ENCODE measurements at regions not wholly inside any gene's neighbourhood (a gene's known extent, or its start where the extent isn't known, plus 50 kb on each side); places are given as distances from the start of the nearest gene placed in this dataset.

DNA sequence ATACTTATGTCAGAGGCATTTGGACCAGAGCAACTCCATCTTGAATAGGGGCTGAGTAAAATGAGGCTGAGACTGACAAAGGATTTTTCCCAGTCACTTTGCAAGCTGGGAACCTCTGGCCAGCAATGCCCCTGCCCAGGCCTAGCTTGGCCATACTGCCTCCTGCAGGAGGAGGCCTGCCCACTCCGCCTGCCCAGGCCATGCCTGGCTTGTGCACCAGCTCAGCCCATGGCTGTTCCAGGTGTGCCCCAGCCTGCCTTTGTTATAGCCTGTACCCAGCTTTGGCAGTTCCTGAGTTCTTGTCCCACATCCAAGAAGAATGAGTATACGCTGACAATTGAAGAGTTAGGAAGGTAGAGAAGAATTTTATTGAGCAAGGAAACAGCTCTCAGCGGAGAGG lies 176.1 kb downstream of the AASDH start:
- CTCF ChIA-PET, result no interaction called here
- FAIRE-seq (no peak), DNase-seq (ENCODE audit: low read depth in 1 of 2, low spot score in 1 of 2) (no peak), ATAC-seq (no peak)
- no peak overlapping the region for H3K27ac ChIP-seq
- no peaks in the 10 kb centered on the region for H3K9me3 ChIP-seq
- H3K4me3 ChIP-seq, result no peak overlapping the region
- H3K4me1 ChIP-seq, result 0 out of 3 replicates have a peak, but pooled peaks cover 5% of the 10 kb centered on the region
- 76% methylated on average over 2 of the region's 3 CpGs for WGBS (ENCODE audit: missing lambda C conversion rate)
- POLR2A ChIA-PET, result no interaction called here
- no peak overlapping the region for H3K4me2 ChIP-seq
- TF ChIP-seq RAD21 (conservative IDR thresholded peaks at IDR 0.05 in 1 of 2, IDR thresholded peaks at IDR 0.05 in 1 of 2), result no peak
- no peak for TF ChIP-seq FOXS1 (CRISPR knock-in tag; IDR thresholded peaks at IDR 0.05)
- TF ChIP-seq, protein P1, sequence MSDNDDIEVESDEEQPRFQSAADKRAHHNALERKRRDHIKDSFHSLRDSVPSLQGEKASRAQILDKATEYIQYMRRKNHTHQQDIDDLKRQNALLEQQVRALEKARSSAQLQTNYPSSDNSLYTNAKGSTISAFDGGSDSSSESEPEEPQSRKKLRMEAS (IDR thresholded peaks at IDR 0.05), result no peak
- no peak for TF ChIP-seq BCL3 (IDR thresholded peaks at IDR 0.05)
- no peak for TF ChIP-seq HES2 (IDR thresholded peaks at IDR 0.05)
- TF ChIP-seq CBX2 (IDR thresholded peaks at IDR 0.05; ENCODE audit: borderline replicate concordance, low read depth), result no peak
- TF ChIP-seq E2F6 (IDR thresholded peaks at IDR 0.05; ENCODE audit: borderline replicate concordance, low read depth), result no peak
- no peak for TF ChIP-seq ZC3H11A (IDR thresholded peaks at IDR 0.05)
- TF ChIP-seq NR3C1 (IDR thresholded peaks at IDR 0.05), result no peak
- TF ChIP-seq HOXA7 (CRISPR knock-in tag; IDR thresholded peaks at IDR 0.05), result no peak
- no peak for TF ChIP-seq NPAS2 (CRISPR knock-in tag; IDR thresholded peaks at IDR 0.05; ENCODE audit: borderline replicate concordance)
- no peak for TF ChIP-seq ZSCAN20 (CRISPR knock-in tag; IDR thresholded peaks at IDR 0.05)

GRCh38 chr4:56210397-56210796 lies 176.9 kb downstream of the AASDH start:
- POLR2A ChIA-PET, result no interaction called here
- no peak overlapping the region for H3K4me3 ChIP-seq
- whole genome bisulfite sequencing (ENCODE audit: missing lambda C conversion rate), result 0% methylated on average over 1 of the region's 1 CpG
- H3K9me3 ChIP-seq, result no peaks in the 10 kb centered on the region
- ATAC-seq, result no peak
- no peak for FAIRE-seq
- H3K4me2 ChIP-seq, result no peak overlapping the region
- no peak overlapping the region for H3K27ac ChIP-seq
- H3K4me1 ChIP-seq, result no peaks in the 10 kb centered on the region
- no peak for DNase-seq (ENCODE audit: low read depth in 1 of 2, low spot score in 1 of 2)
- CTCF ChIA-PET, result no interaction called here
- no peak for TF ChIP-seq BHLHE40 (IDR thresholded peaks at IDR 0.05; ENCODE audit: low read depth, low read length)
- no peak for TF ChIP-seq CHD4 (IDR thresholded peaks at IDR 0.05; ENCODE audit: borderline replicate concordance)
- TF ChIP-seq FOSL2 (IDR thresholded peaks at IDR 0.05), result no peak
- TF ChIP-seq FOSL2 (CRISPR knock-in tag; IDR thresholded peaks at IDR 0.05), result no peak
- no peak for TF ChIP-seq GATA3 (IDR thresholded peaks at IDR 0.05; ENCODE audit: borderline replicate concordance)
- no peak for TF ChIP-seq HMGXB4 (CRISPR knock-in tag; IDR thresholded peaks at IDR 0.05; ENCODE audit: borderline replicate concordance)
- no peak for TF ChIP-seq ATOH8 (CRISPR knock-in tag; IDR thresholded peaks at IDR 0.05; ENCODE audit: low read depth)
- TF ChIP-seq, protein P2, sequence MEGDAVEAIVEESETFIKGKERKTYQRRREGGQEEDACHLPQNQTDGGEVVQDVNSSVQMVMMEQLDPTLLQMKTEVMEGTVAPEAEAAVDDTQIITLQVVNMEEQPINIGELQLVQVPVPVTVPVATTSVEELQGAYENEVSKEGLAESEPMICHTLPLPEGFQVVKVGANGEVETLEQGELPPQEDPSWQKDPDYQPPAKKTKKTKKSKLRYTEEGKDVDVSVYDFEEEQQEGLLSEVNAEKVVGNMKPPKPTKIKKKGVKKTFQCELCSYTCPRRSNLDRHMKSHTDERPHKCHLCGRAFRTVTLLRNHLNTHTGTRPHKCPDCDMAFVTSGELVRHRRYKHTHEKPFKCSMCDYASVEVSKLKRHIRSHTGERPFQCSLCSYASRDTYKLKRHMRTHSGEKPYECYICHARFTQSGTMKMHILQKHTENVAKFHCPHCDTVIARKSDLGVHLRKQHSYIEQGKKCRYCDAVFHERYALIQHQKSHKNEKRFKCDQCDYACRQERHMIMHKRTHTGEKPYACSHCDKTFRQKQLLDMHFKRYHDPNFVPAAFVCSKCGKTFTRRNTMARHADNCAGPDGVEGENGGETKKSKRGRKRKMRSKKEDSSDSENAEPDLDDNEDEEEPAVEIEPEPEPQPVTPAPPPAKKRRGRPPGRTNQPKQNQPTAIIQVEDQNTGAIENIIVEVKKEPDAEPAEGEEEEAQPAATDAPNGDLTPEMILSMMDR (IDR thresholded peaks at IDR 0.05), result no peak
- no peak for TF ChIP-seq NPAS2 (CRISPR knock-in tag; IDR thresholded peaks at IDR 0.05; ENCODE audit: borderline replicate concordance)
- TF ChIP-seq POLR2AphosphoS2 (conservative IDR thresholded peaks at IDR 0.05; ENCODE audit: low read length), result no peak
- TF ChIP-seq ELK1 (IDR thresholded peaks at IDR 0.05; ENCODE audit: low read depth, low read length), result no peak
- TF ChIP-seq CBX8 (IDR thresholded peaks at IDR 0.05), result no peak
- no peak for TF ChIP-seq TP53 (CRISPR knock-in tag; IDR thresholded peaks at IDR 0.05)
- no peak for TF ChIP-seq ZNF302 (CRISPR knock-in tag; IDR thresholded peaks at IDR 0.05)
- TF ChIP-seq NFE2L2 (conservative IDR thresholded peaks at IDR 0.05; ENCODE audit: low read length), result no peak
- no peak for TF ChIP-seq FOXS1 (CRISPR knock-in tag; IDR thresholded peaks at IDR 0.05)
- TF ChIP-seq REST (IDR thresholded peaks at IDR 0.05), result no peak
- no peak for TF ChIP-seq HOXA7 (CRISPR knock-in tag; IDR thresholded peaks at IDR 0.05)

All from A549 (cell line).